Peyer's patch (tissue), 4 donors: ENCODE measurements at regions not wholly inside any gene's neighbourhood (a gene's known extent, or its start where the extent isn't known, plus 50 kb on each side); places are given as distances from the start of the nearest gene placed in this dataset.

ENCODE experiments used
- POLR2A ChIP-seq, 2 donors: fragments of 450-650 bp; IDR thresholded peaks; one replicate each; pipeline ENCODE4 v1.5.1; 2017; ENCODE audit warnings: antibody characterized with exemption in 2 of 2, mild to moderate bottlenecking in 2 of 2, moderate library complexity in 2 of 2
- TF ChIP-seq, protein P1 (sequence below), 6 experiments: fragments of 450-650 bp in 4 of 6; fragments of 200-600 bp in 2 of 6; sonication (generic) in 1 of 6; IDR thresholded peaks; one replicate each; pipeline ENCODE4 v1.5.1; 2017 to 2019; ENCODE audit warnings: antibody characterized with exemption in 6 of 6, mild to moderate bottlenecking in 3 of 6, moderate library complexity in 1 of 6

GRCh38 chr4:54967289-54967688, 158.1 kb downstream of the KDR start:
- no peak for TF ChIP-seq POLR2A (IDR thresholded peaks at IDR 0.05)
- TF ChIP-seq, protein P1, sequence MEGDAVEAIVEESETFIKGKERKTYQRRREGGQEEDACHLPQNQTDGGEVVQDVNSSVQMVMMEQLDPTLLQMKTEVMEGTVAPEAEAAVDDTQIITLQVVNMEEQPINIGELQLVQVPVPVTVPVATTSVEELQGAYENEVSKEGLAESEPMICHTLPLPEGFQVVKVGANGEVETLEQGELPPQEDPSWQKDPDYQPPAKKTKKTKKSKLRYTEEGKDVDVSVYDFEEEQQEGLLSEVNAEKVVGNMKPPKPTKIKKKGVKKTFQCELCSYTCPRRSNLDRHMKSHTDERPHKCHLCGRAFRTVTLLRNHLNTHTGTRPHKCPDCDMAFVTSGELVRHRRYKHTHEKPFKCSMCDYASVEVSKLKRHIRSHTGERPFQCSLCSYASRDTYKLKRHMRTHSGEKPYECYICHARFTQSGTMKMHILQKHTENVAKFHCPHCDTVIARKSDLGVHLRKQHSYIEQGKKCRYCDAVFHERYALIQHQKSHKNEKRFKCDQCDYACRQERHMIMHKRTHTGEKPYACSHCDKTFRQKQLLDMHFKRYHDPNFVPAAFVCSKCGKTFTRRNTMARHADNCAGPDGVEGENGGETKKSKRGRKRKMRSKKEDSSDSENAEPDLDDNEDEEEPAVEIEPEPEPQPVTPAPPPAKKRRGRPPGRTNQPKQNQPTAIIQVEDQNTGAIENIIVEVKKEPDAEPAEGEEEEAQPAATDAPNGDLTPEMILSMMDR (IDR thresholded peaks at IDR 0.05), result no peak
